Femur (tissue), 1 donor: ENCODE measurements at regions not wholly inside any gene's neighbourhood (a gene's known extent, or its start where the extent isn't known, plus 50 kb on each side); places are given as distances from the start of the nearest gene placed in this dataset.
"Not testable (repeated sequence)": the region's sequence is repeated elsewhere in the genome, so short reads cannot be mapped to it uniquely, and the experiment has no call there.

ENCODE experiments used
- DNase-seq: peaks from one replicate; pipeline ENCODE4 v3.0.0-alpha.2; 2017

DNA sequence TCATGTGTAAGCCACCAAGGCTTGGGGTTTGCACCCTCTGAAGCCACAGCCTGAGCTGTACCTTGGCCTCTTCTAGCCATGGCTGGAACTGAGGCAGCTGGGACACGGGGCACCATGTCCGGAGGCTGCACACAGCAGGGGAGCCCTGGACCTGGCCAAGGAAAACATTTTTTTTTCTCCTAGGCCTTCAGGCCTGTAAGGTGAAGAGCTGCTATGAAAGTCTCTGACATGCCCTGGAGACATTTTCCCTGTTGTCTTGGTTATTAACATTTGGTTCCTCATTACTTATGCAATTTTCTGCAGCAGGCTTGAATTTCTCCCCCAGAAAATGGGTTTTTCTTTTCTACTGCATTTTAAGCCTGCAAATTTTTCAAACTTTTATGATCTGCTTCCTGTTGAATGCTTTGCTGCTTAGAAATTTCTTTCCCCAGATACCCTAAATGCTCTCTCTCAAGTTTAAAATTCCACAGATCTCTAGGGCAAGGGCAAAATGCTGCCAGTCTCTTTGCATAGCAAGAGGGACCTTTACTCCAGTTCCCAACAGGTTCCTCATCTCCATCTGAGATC is 295.8 kb downstream of the LTN1 start:
- no peak for DNase-seq

DNA sequence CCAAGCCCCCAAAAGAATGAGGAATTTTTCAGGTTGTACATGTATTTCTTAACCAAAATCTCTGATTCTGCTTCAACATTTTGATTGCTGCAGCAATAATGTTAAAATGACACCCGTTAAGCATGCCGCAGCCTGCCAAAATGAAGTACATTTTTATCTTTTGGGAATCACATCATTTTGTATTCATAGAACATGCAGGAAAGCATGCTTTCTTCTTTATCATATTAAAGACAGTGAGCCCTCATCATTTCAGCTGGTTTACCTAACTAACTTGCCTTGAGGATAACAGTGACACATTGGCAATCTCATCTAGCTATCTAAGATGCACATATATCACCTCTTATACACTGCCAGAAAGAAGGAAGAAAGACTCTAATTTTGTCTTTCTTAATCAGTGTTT is 299.2 kb downstream of the LTN1 start:
- DNase-seq = no peak

DNA sequence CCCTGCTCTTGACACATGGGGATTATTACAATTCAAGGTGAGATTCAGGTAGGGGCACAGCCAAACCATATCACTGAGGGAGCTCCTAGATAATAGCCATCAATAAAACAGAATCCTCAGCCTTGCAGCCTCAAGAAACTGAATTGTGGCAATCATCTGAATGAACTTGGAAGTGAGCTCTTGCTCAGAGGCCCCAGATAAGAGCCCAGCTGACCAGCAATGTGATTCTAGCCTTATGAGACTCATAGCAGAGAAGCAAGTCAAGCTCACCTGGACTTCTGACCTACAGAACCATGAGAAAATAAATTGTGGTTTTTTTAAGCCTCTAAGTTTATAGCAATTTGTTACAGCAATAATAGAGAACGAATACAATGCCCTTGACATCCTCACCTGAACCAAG is 302.5 kb downstream of the LTN1 start:
- no peak for DNase-seq

DNA sequence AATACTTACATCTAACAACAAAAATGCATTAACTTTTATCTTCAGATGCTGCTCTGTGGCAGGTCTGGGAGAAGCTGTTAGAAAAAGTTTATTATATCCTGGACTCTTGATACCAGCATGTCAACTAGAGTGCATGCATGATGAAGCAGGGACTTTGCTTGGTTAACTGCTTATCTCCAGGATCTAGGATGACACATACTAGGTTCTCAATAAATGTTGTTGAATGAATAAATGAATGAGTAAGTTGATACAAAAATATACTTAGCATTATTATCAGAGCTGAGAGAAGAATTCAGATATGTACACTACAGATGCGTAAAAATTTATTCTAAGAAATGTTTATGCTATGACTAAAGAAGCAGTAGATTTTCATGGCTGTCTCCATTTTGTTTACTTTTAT is 304.3 kb downstream of the LTN1 start:
- no peak for DNase-seq

DNA sequence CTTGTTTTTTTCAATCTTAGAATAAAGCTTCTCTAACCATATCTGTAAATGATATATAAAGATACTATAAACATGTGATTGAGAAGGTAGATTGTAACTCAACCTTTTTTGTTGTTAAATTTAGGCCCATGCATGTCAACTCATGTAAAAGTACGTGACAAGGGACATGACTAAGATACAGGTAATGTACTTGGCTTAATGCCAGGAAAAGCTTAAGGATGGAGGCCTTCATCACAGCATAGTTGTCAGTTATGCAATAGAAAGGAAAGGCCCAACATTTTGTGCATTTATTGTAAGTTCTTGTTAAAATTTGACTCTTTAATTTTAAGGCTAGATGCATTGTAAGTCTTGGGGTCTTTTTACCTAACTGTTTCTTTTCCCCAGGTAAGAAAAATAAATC is 305.1 kb downstream of the LTN1 start:
- DNase-seq = no peak

DNA sequence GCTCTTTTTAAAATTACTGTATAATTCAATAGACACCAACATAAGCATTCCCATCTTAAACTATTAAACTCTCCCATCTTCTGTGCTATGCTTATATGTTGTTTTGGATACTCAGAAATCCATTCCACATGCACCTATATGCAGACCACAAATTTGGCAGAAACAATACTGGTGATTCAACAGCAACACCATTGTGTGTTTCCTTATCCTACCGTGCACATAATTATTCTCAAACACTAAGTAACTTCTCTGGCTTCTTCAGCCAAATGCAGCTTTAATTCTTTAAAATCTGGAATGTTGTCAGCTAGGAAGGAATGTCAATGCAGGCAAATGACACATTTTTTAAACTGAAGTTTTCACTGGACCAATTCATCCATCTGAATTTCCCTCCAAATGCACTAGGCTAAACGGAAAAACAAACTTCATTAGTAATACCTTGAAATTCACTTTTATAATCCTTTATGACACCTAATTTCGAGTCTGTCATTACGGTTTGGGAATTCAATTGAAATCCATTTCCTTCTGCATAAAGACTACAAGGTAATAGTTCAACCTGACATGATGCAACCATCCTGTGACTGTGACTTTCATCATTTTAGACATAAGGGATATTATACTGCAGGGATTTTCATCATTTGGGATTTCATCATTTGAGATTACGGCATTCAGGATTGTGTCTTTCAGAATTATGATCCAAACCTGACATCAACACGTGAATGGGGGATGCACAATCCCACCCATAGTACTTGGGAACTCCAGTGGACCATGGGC is 308.5 kb downstream of the LTN1 start:
- no peak for DNase-seq

DNA sequence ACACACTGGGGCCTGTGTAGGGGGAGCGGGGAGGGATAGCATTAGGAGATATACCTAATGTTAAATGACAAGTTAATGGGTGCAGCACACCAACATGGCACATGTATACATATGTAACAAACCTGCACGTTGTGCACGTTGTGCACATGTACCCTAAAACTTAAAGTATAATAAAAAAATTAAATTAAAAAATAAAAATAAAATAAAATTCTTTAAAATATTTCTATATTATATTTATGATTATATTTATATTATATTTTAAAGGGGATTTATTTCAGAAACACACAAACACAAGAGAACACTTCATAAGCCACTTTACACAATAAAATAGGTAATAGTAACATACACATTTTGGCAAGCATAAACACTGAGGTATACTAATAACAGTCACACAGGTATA is 309.8 kb downstream of the LTN1 start:
- DNase-seq = not testable (repeated sequence)

DNA sequence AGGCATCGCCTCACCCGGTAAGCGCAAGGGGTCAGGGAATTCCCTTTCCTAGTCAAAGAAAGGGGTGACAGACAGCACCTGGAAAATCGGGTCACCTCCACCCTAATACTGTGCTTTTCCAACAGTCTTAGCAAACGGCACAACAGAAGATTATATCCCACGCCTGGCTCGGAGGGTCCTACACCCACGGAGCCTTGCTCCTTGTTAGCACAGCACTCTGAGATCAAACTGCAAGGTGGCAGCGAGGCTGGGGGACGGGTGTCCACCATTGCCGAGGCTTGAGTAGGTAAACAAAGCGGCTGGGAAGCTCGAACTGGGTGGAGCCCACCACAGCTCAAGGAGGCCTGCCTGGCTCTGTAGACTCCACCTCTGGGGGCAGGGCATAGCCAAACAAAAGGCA is 315.6 kb downstream of the LTN1 start:
- DNase-seq = not testable (repeated sequence)

DNA sequence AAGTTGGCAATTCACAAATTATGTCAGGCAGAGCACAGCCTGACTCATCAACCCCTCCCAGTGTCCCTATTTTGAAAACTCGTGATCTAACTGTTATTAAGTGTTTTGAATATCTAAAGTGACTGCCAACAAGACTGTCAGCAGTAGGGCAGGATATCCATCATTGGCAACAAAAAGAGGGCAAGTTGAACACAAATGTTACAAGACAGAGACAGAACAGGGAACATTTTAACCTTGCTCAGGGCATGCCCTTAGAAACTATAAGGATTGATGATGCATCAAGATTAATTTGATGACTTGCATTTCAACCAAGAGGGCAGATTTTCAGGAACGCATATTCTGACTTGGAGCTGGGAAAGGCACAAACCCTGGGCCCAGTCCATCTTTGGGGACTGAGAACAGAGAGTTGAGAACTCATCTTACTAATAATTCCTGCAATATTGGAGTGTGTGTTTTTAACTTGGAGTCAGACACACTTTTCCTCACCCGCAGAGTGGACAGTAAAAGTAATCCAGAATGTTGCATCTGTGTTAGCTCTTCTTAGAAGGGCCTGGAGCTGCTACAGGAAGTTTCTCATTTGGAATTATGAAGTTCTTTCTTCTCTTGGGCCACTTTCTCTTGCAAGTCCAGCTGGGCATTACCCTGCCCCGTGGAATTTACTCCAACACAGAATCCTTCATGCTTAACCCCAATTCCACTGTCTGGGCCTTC is 317.2 kb downstream of the LTN1 start:
- no peak for DNase-seq

DNA sequence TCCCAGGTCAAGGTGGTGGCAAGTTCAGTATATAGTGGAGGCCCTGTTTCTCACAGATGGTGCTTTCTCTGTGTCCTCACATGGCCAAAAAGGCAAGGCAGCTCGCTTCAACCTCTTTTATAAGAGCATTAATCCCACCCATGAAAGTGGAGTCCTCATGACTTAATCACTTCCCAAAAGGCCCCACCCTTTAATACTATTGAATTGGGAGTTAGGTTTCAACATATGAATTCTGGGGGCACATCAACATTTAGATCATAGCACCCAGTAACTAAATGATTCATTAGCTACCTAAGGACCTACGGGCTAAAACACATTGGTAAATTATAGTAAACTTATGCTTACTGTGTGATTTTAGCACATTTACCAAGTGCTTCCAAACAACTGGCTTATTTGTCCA is 317.9 kb downstream of the LTN1 start:
- no peak for DNase-seq

DNA sequence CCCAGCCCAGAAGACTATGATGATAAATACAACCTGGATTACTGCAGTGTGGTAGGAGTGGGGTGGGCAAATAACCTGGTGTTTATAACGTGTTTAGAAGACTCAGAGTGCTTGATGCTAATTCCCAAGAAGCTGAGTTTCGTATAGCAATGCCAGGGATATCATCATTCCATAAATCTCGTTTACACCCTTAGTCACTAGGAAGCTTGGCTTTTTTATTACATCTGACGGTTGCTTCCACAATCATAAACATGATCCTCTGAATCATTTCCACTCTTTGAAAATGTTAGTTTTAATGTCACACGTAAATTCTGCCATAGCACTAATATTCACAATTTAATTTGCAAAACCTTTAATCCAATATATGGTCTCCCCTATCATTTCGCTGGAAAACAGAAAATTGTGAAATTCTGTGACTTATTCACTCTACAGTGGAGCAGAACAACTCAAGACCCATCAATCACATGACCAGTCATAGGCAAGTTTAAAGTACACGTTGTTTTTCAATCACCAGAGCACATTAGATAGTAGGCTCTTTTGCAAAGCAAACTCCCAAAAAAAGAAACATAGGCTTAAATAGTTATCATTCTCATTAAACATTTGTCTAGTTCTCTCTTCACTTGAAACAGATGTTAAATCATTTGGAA is 321.0 kb downstream of the LTN1 start:
- no peak for DNase-seq

DNA sequence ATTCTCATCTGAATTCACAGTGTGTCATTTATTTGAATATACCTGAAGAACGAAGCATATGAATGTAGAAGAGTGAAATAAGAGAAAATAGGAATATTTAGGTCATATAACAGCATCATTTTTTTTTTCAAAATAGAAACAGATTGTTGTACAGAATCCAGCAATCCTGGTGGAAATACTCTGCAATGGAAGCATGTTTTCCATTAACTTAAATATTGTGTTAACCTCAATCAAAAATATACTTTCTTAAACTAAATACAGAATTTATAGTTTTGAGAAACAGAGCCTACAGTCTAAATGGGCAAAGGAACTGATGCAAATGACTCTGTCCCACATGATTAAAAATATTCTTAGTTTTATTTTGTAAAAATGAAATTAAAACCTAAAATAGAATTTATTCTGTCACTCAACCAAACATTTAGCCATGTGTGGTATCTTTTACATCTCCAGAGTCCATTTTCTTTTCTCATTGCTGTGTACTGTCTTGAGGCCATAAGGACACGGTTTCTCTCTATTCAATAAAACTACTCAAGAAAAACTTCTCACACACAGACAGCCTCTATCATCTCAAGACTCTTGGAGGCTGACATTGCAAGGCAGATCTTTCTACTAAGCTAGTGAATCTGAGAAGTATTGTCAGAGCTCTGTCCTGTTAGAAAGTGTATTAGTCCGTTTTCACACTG is 322.6 kb downstream of the LTN1 start:
- no peak for DNase-seq

DNA sequence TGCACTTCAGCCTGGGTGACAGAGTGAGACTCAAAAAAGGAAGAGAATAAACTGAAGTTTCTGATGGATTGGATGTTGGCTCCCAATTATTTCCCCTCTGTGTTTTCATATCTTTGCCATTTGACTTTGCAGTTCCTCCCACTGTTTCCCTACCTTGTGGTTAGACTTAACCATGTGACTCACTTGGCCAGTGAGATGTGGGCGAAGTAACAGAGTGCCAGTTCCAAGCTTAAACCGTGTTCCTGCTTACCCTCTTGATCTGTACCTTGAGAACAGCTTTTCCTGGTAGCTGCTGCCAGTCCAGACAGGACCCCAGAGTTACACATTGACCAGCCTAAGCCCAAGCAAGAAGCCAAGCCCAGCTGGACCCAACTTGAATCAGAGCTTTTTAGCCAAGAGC is 323.4 kb downstream of the LTN1 start:
- DNase-seq = no peak

DNA sequence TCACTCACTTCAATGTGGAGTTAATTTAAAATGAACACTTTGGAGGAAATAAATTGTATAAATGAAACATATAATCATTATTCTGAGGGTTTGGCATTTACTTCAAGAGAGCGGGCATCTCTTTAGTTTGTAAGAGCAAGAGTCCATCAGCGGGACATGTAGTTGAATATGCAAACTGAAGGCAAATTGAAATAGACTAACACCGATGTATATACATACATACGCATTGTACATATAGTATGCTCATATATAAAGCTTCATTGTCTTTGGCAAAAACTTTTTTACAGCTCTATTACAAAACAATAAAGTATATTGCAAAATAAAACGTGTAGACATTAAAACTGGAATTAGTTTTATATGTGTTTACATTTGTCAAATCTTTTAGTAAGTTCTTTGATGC is 328.9 kb downstream of the LTN1 start:
- no peak for DNase-seq

DNA sequence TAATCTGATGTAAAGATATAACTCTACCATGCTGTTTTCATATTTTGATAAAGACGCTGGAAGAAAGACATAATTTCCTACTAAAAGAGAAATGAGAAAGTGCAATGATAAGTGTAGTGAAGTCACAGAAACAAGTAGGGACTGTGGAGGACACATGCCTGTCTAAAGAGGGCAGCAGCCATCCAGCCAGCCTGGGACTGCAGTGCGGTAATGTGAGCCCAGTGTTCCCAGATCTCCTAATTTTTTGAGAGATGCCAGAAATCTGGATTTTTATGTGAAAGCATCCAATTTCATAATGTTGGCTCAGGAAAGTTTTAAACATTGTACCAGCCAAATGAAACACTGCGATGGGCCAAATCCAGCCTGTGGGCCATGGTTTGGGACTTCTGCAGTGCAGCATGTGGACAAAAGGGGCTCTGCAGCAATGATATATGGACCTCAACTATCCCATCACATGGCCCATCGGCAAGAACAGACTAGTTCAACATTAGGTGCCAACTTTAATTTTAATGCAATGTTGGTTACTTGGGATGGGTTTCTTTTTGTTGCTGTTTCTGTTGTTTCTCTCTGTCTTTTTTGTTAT is 329.5 kb downstream of the LTN1 start:
- DNase-seq = no peak

DNA sequence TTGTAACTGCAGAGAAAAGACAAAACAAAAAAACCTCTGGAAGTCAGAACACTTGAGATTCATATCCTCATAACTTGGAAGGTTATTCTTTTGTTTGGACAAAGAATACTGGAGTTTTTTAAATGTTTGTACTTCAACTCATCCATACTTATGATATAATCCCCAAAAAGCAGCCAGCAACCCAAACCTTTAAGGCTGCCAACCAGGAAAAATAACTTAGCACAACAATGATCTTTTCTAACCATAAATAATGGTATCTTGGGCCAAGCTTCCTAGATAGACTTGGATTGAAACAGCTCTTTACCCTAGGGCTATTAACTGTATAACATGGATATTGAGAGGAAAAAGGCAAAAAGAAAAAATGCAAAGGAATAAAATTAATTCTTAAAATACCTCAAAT is 335.1 kb downstream of the LTN1 start:
- DNase-seq = no peak

DNA sequence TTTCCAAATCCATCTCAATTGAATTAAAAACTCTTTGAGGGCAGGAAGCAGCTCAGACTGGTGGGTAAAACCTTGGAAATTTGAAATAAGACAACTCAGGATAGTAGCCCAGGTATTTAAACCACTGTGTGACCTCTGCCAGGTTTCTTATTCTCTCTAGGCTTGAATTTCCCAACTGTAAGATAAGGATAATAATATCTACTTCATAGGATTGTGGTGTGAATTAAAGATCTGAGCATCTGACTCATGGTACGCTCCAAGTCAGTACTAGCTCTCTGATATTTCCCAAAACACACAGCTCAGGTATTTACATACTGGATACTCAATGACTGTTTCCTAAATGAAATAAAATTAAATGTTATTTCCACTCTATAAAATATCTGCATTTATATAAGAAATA is 337.2 kb downstream of the LTN1 start:
- DNase-seq = no peak

DNA sequence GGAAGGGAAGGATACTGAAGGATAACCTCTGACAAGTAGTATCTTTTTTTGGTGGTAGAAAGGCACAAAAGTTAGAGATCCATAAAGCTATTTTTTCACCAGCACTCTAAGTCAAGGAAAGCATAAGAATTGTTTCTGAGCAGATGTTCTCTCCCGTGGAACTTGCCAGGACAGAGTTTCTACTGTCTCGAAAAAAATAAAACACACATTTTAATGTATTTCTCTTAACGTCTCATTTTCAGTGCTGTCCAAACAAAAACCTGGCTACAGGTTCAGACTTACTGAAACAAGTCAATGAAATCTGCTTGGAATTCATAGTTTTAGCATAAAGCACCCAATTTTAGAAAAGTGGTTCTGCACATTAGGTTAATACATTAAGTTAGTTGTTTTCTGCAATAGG is 338.3 kb downstream of the LTN1 start:
- no peak for DNase-seq

DNA sequence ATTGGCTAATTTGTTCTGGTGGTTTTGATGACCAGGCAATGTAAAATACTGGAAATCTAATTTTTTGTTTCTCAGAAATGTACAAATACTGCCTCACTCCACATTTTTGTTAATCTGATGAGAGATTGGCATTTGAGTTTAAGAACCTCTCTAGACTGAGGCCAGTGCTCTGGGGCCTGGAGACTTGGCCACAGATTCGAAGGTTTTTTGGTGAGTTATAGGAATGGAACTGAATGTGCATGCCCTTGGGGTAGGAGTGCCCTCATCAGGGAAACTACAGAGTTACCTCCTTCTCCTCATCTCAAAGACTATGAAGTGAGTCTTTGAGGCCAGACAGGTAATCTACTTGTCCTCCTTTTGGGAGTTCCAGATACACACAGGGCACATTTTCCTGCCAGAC is 347.9 kb downstream of the LTN1 start:
- DNase-seq = no peak

DNA sequence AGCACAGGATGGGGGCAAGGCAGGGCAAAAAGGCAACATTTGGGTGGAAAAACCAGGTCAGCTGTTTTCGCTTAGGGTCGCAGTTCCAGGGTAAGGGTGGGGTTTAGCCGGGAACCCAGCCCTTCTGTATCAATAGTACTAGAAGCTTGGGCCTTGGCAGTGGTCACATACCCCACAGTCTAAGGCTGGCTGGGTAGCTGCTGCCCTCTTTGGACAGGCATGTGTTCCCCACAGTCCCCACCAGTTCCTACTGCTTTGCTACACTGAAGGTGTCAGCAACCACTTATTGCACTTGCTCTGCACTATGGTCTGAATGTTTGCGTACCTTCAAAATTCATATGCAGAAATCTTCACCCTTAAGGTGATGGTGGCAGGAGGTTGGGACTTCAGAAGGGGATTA is 349.8 kb downstream of the LTN1 start:
- DNase-seq = no peak

DNA sequence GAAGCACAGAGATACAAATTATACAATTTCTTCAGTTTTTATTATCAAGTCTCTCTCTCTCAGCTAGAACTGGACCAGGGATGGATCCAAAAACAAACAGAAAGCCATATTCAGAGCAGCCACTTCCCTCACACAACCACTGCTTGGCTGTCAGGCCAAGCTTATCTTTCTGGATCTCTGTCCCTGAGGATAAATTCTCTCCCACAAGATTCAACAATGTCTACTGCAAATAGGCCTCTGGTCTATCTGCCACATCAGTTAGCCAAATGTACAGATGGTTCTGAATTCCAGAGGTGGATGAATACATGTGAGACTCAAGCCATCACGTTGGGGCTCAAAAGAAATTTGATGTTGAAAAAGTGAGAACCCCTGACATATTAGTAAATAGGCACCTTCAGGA is 350.9 kb downstream of the LTN1 start:
- no peak for DNase-seq

DNA sequence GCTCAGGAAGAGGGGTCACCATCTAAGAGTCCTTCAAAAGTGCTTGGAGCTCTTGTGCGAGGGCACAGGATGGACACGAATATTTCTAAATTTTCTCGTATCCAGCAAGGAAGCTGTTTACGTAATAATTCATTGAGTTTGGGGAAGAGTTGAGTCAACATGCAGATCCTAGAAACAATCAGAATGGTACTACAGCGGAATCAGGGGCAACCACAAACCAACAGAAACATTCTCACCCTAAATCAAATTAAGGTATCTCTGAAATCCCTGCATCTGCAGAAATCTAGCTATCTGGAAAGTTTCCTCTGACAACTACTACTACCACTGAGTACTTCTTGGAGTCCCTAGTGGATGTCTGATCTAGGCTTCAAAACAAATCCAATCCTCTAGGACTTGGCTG is 352.4 kb downstream of the LTN1 start:
- no peak for DNase-seq

DNA sequence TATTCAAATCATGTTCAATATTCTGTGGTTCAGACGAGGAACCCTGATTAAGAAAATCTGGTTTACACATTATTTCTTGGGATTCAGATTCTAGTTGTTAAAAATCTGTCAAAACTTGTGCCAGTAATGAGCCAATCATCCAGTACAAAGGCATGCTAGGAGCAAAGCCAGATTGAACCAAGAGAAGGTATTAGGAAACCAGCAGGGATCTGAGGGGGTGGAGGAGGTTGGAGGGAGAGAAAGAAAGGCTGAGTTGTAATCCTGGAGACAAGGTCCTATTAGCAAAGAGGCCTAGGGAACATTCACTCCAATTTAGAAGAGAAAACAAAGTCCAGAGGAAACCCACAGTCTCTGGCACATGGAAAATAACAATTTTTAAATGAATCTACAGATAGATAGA is 352.9 kb downstream of the LTN1 start:
- no peak for DNase-seq
